ENCODE measurements at regions not wholly inside any gene's neighbourhood (a gene's known extent, or its start where the extent isn't known, plus 50 kb on each side); places are given as distances from the start of the nearest gene placed in this dataset.
A peak's percentile ranks its signal among the peaks of the same experiment; 100 is the strongest.

DNA sequence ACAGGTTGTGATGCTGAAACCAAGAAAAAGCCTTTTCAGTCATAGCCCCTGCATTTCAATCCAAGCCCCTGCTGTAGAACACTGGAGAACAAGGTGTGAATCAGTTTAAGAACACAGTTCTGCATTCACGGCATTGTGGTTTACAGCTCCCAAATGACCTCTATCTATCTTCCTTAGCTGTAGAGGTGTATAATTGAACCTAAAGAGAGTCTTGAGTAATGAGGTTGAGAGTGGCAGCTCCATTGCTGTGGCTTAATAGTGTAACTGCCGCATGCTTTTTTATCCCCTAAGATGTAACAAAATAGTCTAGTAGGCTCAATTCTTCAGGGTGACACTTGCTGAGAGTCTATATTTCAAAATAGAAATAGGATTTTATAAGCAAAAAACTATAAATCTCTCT is 121.3 kb upstream of the EPHA4 start:
- no peak for DNase-seq (ENCODE audit: low read depth in 2 of 2)

DNA sequence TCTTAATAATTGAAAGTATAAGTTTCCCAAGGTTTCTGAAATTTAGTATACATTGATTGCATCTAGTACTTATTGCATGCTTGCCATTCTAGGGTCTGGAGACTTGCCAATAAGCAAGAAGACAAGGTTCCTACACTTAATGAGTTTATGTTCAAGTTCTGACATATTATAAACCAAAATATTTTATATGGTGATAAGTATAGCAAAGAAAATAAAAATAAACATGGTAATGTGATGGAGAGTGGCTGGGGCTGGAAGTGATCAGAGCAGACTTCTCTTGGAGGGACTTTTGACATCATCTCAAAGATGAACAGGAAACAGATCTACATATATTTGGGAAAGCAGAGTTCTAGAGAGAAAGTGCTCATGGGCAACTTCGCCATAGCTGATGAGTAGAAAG is 119.5 kb upstream of the EPHA4 start:
- DNase-seq (ENCODE audit: low read depth in 2 of 2) = no peak

DNA sequence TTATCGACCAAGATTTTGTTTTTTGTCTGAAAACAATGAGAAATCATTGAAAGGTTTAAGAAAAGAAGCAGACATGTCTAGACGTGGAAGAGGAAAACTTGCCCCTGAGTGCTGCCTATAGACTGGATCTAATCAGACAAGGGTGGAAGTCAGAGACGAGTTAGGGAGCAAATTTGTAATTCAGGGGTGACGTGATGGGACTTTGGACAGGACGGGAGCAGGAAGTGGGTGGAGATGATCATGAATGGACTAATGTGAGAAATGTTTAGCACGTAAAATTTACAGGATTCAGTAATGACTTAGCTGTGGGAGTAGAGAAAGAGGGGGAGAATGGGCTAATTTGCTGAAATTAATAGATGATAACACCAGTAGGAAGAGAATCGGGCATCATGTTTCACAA is 117.0 kb upstream of the EPHA4 start:
- no peak for DNase-seq (ENCODE audit: low read depth in 2 of 2)

DNA sequence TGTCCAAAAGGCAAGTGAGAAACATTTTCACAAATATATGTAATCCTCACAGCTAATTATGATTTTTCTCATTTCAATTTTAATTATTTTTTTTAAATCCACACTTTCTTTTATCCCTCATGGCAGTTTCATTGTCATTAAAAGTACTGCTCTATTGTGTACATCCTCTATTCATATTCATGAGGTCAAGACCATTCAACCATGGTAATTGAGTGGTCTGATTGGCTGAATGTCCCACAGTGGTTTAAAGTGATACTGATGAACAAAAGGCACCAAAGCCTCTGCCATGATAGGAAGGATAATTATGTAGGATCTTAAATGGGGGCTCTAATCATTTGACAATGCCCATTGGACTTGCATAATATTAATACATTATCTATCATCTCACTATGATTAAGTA is 108.4 kb upstream of the EPHA4 start:
- DNase-seq (ENCODE audit: low read depth in 2 of 2) = no peak

DNA sequence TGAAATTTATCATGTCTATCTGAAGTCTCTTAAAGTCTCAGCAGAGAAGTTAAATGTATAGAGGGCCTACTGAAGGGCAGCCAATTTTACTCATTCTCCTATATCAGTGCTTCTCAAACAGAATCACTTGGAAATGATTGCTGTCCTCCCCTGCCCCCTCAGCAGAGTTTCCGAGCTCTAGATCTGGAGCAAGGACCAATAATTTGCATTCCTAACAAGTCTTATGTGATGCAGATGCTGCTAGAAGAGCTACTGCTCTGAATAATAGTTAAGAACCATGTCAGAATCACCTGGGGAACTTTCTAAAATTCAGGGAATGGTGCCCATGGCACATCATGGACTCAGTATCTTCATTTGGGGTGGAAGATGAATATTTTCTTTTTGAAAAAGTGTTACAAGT is 105.6 kb upstream of the EPHA4 start:
- DNase-seq (ENCODE audit: low read depth in 2 of 2) = no peak

DNA sequence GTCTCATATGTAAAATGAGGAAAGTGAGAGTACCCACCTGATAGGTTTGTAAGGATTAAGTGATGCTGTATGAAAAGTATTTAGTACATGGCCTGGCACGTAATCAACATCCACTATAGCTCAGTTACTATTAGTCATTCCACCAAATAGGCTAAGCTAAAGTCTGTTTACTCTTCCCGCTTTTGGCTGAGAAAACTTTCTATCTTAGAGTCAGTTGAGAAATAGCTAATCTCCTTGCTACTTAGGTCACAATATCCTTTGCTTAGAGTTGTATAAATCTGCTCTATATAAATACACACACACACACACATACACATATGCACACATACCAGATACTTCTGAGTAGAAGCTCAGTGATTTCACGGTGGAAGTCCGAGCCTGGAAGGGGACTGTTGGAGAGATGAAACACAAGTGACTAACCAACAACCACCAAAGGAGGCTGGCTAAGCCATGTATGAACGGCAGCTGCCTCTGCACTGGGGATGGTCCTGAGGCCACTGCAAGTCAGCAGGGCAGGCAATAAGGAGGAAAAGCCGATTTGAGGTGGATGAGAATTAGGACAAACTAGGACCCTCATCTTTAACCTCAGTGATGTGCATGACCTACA is 104.6 kb upstream of the EPHA4 start:
- DNase-seq (ENCODE audit: low read depth in 2 of 2) = no peak

DNA sequence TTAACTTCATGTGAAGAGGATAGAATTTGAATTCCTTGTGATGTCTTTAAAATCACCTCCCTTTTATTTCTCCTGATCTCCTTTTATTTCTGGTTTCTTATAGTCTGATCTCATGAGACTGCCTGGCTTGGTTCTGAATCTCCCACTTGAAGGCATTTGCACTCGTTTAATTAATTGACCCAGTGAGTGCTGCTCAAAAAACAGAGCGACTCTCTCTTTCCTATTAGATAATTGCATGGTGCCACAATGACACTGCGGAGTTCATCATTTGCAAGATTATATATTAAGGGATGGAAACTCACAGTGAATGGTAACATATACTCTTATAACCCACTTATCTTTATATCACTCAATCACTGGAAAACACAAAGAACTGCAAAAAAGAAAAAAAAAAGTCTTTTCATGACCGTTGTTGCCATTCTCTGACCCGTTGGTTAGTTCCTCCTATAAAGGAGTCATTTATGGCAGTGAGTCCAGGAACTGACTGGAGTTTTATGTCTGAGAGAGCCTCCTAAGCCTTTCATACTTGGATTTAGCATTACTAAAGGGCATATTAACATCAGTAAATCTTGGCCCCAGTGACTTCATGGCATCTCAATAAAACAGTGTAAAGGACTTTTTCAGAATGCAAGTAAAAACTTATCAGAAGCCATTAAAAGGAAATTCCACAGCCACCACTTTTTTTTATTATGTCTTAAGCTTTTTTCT is 103.3 kb upstream of the EPHA4 start:
- no peak for DNase-seq (ENCODE audit: low read depth in 2 of 2)

DNA sequence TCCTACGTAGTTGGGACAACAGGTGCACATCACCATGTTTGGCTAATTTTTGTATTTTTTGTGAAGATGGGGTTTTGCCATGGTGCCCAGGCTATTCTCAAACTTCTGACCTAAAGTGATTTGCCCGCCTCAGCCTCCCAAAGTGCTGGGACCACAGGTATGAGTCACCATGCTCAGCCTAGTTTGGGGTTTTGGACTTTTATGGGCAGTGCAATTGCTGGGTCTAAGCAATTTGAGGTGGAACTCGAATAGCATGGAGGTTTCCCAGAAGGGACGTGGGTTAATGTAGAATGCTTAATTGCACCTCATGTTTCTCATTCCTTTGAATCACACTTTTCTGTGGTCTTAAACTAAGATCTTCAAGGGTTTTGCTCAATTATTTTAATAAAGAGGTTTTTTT is 102.3 kb upstream of the EPHA4 start:
- DNase-seq (ENCODE audit: low read depth in 2 of 2) = no peak

DNA sequence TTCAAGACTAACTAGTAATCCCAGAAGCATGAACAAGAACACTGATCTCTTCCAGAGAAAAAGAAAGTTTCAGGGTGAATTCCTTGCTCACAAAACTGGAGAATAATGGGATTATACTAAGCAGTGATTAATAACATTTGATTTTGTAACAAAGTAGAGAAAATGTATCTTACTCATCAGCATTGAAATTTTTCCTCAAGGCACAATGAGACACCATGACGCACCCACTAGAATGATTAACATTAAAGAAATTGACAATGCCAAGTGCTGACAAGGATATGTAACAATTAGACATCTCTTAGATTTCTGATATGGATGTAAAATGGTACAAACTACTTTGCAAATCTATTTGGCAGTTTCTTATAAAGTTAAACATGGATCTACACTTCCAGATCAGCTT is 101.1 kb upstream of the EPHA4 start:
- no peak for DNase-seq (ENCODE audit: low read depth in 2 of 2)

DNA sequence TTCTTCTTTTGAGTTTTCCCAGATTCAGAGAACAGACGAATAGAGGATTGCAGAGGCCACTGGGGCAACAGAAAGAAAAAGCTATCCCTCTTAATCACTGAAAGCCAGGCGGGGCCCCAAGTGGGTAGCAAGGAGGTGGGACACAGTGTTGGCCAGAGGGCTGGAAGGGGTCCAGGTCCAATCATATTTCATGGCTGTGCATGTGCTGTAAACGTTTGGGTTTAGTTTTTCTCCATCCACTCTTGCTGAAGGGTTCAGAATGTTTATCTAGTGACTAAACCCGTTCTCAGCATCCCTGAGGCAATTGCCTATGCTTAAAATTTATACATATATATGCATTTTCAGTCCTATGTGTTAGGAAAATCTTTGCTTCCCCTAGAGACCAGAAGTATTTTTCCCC is 99.4 kb upstream of the EPHA4 start:
- DNase-seq (ENCODE audit: low read depth in 2 of 2) = no peak

DNA sequence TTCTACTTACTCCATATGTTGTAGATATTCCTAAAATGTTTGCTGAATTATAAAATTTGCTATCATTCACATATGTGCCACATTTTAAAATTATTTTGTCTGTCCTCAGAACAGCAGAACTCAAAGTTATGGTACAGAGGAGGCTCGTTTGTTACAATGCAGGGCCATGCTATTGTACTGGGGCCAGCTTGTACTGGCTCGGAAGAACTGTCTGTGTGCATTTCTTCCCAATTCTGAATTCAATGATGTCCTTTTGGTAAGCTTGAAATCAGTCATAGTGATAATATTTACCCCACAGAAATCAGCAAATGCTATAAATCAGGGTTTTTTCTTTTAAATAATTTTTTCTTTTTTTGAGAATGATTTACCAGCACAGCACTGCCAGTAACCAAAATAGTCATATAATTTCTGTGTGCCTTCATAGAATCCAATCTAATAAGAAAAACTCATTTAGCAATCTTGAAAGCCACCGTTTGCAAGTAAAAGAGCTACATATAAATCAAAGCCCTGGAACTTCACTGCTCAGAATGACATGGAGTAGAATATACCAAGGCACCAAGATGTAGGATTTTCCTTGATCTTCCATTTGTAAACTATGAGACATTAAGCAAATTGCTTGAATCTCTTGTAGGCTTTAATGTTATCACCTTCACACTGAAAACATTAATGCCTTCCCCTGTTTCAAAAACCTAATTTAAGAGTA is 90.7 kb upstream of the EPHA4 start:
- no peak for DNase-seq (ENCODE audit: low read depth in 2 of 2)

DNA sequence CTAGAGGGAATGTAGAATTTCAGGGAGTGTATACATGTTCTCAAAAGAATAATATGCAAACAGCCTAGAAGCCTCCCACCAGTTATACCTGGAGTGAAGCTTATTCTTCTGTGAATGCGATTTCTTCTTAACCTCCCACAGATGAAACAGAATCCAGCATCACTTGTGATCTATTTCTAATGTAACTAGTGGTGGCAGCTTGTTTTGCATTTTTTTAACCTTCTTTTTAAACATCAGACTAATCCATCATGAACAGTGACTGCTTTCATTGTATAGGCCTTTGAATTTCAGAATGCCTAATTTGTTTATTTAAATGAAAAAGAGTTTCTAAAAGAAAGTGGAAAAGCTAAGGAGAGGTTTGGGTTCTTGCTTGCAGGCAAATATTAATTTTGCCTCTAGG is 85.7 kb upstream of the EPHA4 start:
- no peak for DNase-seq (ENCODE audit: low read depth in 2 of 2)

DNA sequence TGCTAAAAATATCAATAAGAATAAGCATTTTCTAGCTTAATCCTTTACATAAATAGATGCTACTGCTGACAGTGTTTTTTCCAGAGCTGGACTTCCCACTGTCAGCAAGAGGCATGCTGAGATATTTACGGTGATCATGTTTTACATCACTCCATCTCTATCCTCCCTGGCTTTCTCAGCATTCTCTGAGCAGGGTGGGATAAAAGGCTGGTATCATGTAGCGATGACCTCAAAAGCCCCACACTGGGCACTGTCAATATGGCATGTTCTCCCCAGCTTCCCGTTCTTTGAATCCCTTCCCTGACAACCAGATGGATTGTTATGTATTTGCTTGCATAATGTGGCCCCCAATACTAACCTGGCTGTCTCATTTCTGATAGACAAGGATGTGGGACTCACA is 83.2 kb upstream of the EPHA4 start:
- DNase-seq (ENCODE audit: low read depth in 2 of 2) = no peak

DNA sequence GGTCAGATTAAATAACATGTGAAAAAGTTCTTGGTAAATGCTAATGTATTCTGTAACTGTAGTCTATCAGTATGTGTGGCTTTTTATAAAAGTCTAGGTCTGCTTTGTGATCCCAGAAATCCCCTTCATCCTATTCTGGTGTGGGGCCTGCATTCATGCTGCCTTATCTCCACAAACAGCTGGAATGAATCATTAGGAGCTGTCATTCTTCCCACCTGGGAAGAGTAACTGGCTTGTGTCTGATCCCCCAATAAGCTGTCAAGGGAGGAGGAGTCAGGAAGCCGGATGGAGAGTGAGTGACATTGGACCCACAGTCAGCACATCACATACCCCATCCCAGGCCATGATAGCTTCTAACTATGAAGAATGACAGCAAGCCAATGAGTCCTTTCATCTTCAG is 81.1 kb upstream of the EPHA4 start:
- no peak for DNase-seq (ENCODE audit: low read depth in 2 of 2)

DNA sequence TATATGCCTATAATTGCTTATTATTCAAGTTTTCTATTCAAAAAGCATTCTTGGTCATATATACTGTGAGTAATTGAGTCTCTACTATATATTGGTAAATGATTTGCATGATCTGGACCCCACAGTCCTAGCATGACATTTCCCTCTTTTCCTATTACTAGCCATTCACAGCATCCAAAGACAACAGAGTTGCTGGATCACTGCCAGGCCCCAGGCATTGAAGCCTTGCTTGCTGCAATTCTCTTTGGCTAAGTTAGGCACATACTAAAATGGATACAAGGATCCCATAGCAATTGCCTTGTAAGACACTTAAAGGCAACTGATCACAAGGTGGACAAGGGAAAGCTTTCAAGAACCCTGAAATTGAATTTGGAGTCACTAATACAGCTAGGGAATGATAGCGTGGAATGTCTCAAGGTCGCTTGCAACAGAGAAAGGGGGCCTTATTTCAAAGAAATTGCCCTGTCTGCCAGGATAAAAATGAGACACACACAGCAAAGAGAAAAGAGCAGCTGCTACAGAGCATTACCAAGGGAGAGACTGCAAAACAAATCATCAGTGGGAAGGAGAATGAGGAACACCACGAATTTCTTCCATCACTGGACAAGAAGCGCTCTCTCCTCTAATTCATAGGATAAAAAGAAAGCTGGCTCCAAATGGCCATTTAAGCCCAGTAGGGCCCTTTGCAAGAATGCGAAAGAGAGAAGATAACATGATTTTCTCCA is 77.1 kb upstream of the EPHA4 start:
- DNase-seq (ENCODE audit: low read depth in 2 of 2) = no peak

DNA sequence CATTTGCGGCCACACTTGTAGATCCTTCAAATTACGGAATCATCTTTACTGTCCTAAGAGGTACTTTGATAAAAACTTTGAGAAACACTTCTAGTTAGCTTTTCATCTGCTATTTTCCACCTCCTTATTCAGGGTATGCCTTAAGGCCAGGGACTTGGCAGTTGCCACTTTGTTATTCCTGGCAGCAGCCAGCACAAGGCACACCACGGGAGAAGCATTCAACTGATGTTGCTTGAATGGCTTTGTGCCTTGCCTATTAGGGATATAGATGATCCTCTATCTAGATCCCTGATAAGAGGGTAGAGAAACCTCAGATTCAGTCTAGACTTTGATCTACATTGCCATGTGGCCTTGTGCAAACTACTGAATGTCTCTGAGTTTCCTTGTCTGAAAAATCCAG is 70.3 kb upstream of the EPHA4 start:
- no peak for DNase-seq (ENCODE audit: low read depth in 2 of 2)

DNA sequence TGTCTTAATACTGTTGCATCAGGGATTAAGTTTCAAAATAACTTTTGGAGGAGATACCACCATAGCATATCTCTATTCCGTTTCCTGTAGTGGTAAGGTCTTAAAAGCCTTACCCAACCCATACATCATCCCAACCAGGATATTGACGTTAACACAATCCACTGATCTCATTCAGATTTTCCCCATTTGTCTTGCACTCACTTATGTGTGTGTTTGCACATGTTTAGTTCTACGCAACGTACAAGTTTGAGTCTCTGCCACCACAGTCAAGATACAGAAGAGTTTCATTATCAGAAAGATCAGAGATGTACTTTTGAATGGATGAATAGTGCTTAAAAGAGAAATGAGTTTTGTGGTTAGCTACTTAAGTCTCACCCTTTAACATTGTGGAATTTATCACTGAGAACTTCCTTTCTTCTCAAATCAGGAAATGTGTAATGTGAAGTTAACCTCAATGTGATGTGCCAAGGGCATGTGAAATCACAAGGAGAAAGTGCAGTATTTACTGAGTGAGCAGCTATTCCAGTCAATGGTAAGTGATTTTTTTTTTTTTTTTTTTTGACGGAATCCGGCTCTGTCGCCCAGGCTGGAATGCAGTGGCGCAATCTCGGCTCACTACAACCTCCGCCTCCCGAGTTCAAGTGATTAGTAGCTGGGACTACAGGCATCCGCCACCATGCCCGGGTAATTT is 69.2 kb upstream of the EPHA4 start:
- DNase-seq (ENCODE audit: low read depth in 2 of 2) = no peak

DNA sequence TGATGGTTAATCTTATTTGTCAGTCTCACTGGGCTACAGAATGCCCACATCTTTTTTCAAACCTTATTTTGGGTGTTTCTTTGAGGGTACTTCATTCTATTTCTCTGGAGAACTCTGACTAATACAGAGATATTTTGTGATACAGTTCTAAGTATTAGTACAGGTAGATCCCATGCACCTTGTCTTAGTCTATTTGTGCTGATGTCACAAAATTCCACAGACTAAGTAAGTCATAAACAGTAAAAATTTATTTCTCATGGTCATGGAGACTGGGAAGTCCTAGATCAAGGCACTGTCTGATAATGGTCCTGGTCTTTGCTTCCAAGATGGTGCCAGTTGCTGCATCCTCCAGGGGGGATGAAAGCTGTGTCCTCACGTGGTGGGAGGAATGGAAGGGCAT is 68.6 kb upstream of the EPHA4 start:
- DNase-seq (ENCODE audit: low read depth in 2 of 2) = no peak

DNA sequence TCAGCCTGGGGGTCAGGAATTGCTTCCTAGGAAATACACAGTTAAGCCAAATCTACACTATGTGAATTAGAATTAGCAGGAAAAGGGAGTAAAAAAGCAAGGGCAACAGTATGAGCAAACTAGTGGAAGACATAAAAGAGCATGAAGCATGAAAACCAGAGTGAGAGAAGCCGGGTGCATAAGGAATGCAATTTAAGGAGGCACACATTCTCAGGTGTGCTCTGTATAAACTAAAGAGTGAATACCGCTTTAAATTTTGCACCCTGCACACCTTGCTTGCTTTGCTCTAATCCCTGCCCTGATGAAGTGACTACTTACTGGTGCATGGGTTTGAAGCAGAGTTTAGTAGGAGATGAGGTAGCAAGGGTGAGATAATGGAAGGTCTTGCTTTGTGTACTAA is 65.7 kb upstream of the EPHA4 start:
- DNase-seq (ENCODE audit: low read depth in 2 of 2) = no peak

DNA sequence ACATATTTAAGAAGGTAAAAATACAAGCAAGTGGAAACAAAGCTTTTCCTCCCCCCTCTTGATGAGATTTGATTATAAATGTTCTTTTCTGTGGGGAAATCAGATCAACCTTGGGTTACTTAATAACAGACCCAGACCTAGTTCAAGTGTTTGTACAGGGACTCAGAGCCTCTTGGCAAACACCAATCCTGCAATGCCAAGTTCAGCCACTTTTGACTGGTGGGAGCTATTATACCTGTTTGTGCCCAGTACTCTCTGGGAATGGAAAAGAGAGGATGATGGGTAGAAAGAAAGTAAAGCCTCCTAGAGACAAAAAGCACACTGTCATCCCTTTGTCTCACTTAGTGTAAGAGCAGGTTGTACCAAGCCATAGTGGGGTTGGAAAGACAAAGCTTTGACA is 63.8 kb upstream of the EPHA4 start:
- DNase-seq (ENCODE audit: low read depth in 2 of 2) = no peak

DNA sequence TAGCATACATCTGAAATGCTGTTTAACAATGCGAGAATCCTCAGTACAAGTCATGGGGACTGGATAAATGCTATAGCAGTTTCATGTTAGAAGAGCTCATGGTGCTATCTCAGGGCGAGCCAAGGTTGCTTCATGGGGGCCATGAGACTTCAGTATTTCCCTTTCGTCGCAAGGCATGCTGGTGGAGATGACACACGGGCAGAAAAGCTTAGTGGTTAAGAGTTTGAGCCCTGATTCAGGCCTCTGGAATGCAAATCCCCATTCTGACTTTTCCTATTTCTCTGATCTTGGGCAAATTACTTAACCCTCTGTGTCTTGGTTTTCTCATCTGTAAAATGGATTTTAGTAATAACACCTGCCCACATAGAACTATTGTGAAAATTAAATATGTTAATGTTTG is 57.4 kb upstream of the EPHA4 start:
- peak; percentile 47 to 49 for DNase-seq (ENCODE audit: low read depth in 2 of 2)

DNA sequence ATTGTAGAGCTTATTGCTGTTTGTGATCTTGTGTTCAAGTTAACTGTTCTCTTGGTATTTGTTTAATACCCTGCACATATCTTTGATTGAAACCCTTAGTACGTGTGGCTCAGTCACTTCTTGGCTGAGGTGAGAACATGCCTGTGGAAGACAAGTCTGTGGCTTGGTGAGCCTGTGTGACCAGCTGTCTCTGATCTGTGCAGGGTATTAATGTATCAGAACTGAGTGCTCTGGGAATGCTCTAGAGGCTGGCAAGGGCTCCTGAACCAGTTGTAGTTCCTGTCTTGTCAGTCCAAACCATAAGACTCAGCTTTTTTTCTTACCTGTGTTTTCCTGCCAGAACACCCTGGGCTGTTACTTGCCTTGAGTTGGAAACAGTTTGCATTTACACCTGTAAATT is 52.4 kb upstream of the EPHA4 start:
- no peak for DNase-seq (ENCODE audit: low read depth in 2 of 2)
